ENCODE measurements at regions not wholly inside any gene's neighbourhood (a gene's known extent, or its start where the extent isn't known, plus 50 kb on each side); places are given as distances from the start of the nearest gene placed in this dataset.
"Not testable (repeated sequence)": the region's sequence is repeated elsewhere in the genome, so short reads cannot be mapped to it uniquely, and the experiment has no call there.

GRCh38 chr3:177633671-177634207, 436.5 kb upstream of the TBL1XR1 start:
- Mint-ChIP-seq H3K27ac (ENCODE audit: unreplicated experiment) (peak overlapping the region; percentile 70), H3K4me3 (ENCODE audit: unreplicated experiment) (no peak overlapping the region), H3K9me3 (ENCODE audit: low read depth) (peaks cover 13% of the 10 kb centered on the region), H3K4me1 (ENCODE audit: low read depth) (peaks cover 43% of the 10 kb centered on the region), H3K27me3 (ENCODE audit: low read depth) (no peaks in the 10 kb centered on the region), H3K36me3 (ENCODE audit: low read depth) (peaks cover 5% of the 10 kb centered on the region)
- no peak for DNase-seq (ENCODE audit: low spot score)
- TF ChIP-seq CTCF (IDR thresholded peaks at IDR 0.05): no peak

- H3K36me3 Mint-ChIP-seq (ENCODE audit: low read depth): not testable (repeated sequence)
- peaks cover 36% of the 10 kb centered on the region for H3K4me1 Mint-ChIP-seq (ENCODE audit: low read depth)
Observed at GRCh38 chr3:177635601-177636106, 438.4 kb upstream of the TBL1XR1 start.

GRCh38 chr3:177640319-177640965, 443.2 kb upstream of the TBL1XR1 start:
- Mint-ChIP-seq H3K4me3 (ENCODE audit: unreplicated experiment) (no peak overlapping the region), H3K4me1 (ENCODE audit: low read depth) (peaks cover 21% of the 10 kb centered on the region), H3K36me3 (ENCODE audit: low read depth) (peaks cover 8% of the 10 kb centered on the region), H3K27ac (ENCODE audit: unreplicated experiment) (peak overlapping the region; percentile 20), H3K27me3 (ENCODE audit: low read depth) (no peaks in the 10 kb centered on the region), H3K9me3 (ENCODE audit: low read depth) (peaks cover 18% of the 10 kb centered on the region)
- DNase-seq (ENCODE audit: low spot score): no peak
- no peak for TF ChIP-seq CTCF (IDR thresholded peaks at IDR 0.05)

More at GRCh38 chr3:177635601-177636106, 438.4 kb upstream of the TBL1XR1 start:
- peaks cover 19% of the 10 kb centered on the region for H3K9me3 Mint-ChIP-seq (ENCODE audit: low read depth)
- not testable (repeated sequence) for DNase-seq (ENCODE audit: low spot score); H3K27me3 Mint-ChIP-seq (ENCODE audit: low read depth); H3K27ac Mint-ChIP-seq (ENCODE audit: unreplicated experiment); H3K4me3 Mint-ChIP-seq (ENCODE audit: unreplicated experiment)

GRCh38 chr3:177641206-177641605, 443.9 kb upstream of the TBL1XR1 start:
- peaks cover 11% of the 10 kb centered on the region for H3K9me3 Mint-ChIP-seq (ENCODE audit: low read depth)
- H3K27ac Mint-ChIP-seq (ENCODE audit: unreplicated experiment): no peak overlapping the region
- TF ChIP-seq CTCF (IDR thresholded peaks at IDR 0.05): no peak
- DNase-seq (ENCODE audit: low spot score): no peak
- peaks cover 6% of the 10 kb centered on the region for H3K36me3 Mint-ChIP-seq (ENCODE audit: low read depth)
- H3K27me3 Mint-ChIP-seq (ENCODE audit: low read depth): no peaks in the 10 kb centered on the region
- peaks cover 21% of the 10 kb centered on the region for H3K4me1 Mint-ChIP-seq (ENCODE audit: low read depth)
- H3K4me3 Mint-ChIP-seq (ENCODE audit: unreplicated experiment): no peak overlapping the region

GRCh38 chr3:177642042-177642803, 444.9 kb upstream of the TBL1XR1 start:
- Mint-ChIP-seq H3K4me1 (ENCODE audit: low read depth) (peaks cover 21% of the 10 kb centered on the region), H3K27me3 (ENCODE audit: low read depth) (no peaks in the 10 kb centered on the region)

More at GRCh38 chr3:177642042-177642803, 444.9 kb upstream of the TBL1XR1 start:
- no peak for TF ChIP-seq CTCF (IDR thresholded peaks at IDR 0.05)
- no peak for DNase-seq (ENCODE audit: low spot score)
- Mint-ChIP-seq H3K36me3 (ENCODE audit: low read depth) (peaks cover 6% of the 10 kb centered on the region), H3K4me3 (ENCODE audit: unreplicated experiment) (no peak overlapping the region), H3K27ac (ENCODE audit: unreplicated experiment) (no peak overlapping the region), H3K9me3 (ENCODE audit: low read depth) (peaks cover 8% of the 10 kb centered on the region)

Measured in chondrocyte (in vitro differentiated cells).